ENCODE measurements at regions not wholly inside any gene's neighbourhood (a gene's known extent, or its start where the extent isn't known, plus 50 kb on each side); places are given as distances from the start of the nearest gene placed in this dataset.
"Not testable (repeated sequence)": the region's sequence is repeated elsewhere in the genome, so short reads cannot be mapped to it uniquely, and the experiment has no call there.

GRCh38 chr5:158236511-158237335 lies 377.8 kb upstream of the CLINT1 start:
- TF ChIP-seq CTCF (conservative IDR thresholded peaks at IDR 0.05; ENCODE audit: low read depth, low read length), result no peak
- no peak overlapping the region for H3K4me3 ChIP-seq (ENCODE audit: low read depth, low read length)
- DNase-seq (ENCODE audit: low read depth), result no peak

- DNase-seq (ENCODE audit: low read depth), result no peak
Measured at GRCh38 chr5:158235159-158235547, 376.2 kb upstream of the CLINT1 start.

DNA sequence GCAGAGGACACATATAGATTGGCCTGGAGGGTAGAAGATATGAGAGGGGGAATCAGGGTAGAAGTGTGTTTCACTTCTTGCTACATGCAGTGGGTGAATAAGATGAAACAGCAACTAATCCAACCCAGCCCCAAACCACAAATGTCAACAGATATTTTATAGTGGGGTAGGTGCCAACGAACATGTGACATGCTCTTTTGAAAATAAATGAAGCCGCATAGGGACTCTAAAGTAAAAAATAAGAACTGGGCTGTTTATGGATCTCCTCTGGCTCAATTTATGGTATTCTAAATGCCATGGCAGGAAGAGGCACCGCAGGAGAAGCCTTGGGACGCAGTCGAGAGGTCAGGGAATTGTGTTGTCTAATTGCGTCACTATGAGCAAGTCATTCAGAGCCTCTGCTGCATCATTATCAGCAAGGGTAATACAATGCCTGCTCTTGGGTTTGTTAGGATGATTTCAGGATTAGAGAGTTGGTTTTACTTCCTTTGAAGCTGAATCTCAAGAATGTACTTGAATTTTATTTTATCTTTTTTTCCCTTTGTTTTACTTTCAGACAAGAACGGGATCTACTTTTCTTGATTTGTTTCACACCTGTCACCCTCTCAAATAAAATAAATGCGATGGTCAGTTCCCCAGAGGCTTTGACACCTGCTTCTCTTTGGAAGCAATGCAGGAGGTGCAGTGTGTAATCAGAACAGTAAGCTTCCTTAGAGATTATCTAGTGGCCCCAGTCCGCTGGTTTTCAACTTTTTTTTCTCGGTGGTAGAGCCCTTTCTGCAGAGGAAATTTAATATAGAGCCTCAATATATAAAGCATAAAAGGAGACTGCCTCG lies 375.6 kb upstream of the CLINT1 start:
- no peak for DNase-seq (ENCODE audit: low read depth)
- H3K4me3 ChIP-seq (ENCODE audit: low read depth, low read length), result no peak overlapping the region
- TF ChIP-seq CTCF (conservative IDR thresholded peaks at IDR 0.05; ENCODE audit: low read depth, low read length), result no peak

More at GRCh38 chr5:158235159-158235547, 376.2 kb upstream of the CLINT1 start:
- no peak for TF ChIP-seq CTCF (conservative IDR thresholded peaks at IDR 0.05; ENCODE audit: low read depth, low read length)
- H3K4me3 ChIP-seq (ENCODE audit: low read depth, low read length), result no peak overlapping the region

DNA sequence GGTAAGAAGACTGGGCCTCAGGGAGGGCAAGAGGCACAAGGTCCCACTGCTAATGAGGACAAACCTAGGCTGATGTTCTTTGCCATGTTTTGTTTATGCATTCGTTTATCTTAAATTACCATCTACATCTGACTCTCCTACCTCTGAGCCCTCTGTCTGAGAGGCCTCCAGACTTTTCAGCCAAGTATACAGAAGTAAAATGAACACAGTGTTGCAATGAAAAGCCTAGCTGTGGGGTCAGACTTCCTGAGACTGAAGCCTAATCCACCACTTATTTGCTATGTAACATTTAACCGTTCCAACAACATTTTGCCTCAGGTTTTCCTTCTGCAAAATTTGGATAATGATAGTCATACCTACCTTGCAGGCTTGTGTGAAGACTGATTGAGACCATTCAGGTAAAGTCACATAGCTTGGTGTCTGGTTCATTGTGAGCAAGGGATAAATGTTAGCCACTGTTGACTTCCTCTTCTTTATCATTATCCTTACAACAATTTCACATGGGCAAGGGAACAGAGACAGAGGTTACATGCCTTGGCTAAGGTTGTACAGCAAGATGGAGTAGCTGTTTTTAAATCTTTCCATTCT lies 374.9 kb upstream of the CLINT1 start:
- no peak for DNase-seq (ENCODE audit: low read depth)
- TF ChIP-seq CTCF (conservative IDR thresholded peaks at IDR 0.05; ENCODE audit: low read depth, low read length), result no peak
- H3K4me3 ChIP-seq (ENCODE audit: low read depth, low read length), result no peak overlapping the region

DNA sequence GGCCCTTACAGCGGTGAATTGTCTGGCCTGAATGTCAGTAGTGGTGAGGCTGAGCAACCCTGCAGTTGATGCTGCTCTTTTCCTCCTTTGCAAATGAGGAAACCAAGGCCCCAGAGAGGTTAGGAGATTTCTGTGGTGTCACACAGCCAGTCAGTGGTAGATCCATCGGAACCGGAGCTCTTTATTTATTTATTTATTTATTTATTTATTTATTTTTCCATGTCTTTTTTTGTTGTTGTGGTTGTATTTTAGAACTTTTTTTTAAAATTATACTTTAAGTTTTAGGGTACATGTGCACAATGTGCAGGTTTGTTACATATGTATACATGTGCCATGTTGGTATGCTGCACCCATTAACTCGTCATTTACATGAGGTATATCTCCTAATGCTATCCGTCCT lies 368.4 kb upstream of the CLINT1 start:
- H3K4me3 ChIP-seq (ENCODE audit: low read depth, low read length); DNase-seq (ENCODE audit: low read depth): not testable (repeated sequence)

DNA sequence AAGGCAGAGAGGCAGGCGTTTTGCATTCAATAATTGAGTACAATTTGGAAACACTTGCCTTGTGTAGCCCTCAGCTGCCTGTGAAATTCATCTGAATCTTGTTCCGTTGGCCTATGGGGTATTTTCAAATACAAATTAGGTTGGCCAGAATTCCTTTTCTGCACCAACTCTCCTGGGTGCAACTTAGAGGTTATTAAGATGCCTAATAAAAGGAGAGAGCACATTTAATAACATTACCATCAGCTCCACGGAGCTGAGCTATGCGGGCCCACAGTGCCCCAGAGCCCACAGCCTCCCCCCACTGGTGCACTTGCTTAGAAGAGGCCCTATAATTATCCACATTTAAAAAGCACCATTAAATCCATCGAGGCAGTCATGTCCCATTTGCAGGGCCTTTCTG lies 367.6 kb upstream of the CLINT1 start:
- TF ChIP-seq CTCF (conservative IDR thresholded peaks at IDR 0.05; ENCODE audit: low read depth, low read length), result no peak
- no peak for DNase-seq (ENCODE audit: low read depth)
- H3K4me3 ChIP-seq (ENCODE audit: low read depth, low read length), result no peak overlapping the region

DNA sequence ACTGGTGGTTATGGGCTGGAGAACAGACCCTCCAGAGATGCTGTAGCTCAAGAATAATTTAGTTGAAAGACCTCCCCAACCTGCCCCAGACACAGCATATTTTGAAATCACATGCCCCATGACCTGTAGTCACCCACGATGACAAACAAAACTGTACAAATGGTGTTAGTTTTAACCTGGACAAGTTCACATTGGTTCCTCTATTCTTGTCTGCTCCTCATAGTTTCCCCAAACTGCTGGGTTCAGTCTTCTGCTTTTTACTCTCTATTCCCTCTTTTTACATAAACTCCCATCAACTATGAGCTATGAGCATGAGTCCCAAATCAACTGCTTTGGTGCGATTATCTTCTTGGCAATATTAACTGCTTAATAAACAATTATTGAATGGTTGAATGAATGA lies 365.3 kb upstream of the CLINT1 start:
- no peak overlapping the region for H3K4me3 ChIP-seq (ENCODE audit: low read depth, low read length)
- no peak for DNase-seq (ENCODE audit: low read depth)
- no peak for TF ChIP-seq CTCF (conservative IDR thresholded peaks at IDR 0.05; ENCODE audit: low read depth, low read length)
